ENCODE measurements at regions not wholly inside any gene's neighbourhood (a gene's known extent, or its start where the extent isn't known, plus 50 kb on each side); places are given as distances from the start of the nearest gene placed in this dataset.

DNA sequence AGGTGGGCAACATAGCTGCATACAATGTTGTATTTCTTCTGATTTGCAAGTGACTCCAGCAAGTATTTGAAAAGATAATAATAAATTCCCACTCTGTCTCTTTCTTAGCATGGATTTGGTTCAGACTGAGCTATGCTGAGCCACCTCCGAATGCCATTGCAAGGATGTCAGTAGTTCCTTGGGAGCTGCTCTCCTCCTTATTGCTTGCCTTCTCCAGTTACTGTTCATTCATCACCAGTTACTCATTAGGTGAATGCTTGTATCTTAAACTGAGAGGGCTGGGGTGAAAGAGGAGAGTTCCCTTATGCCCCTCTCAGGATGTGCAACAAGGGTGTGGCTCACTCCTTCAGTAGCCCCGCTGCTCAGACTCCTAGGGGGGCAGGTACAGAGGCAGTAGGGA lies 78.4 kb upstream of the PRKAR2B start:
- TF ChIP-seq, protein P1, sequence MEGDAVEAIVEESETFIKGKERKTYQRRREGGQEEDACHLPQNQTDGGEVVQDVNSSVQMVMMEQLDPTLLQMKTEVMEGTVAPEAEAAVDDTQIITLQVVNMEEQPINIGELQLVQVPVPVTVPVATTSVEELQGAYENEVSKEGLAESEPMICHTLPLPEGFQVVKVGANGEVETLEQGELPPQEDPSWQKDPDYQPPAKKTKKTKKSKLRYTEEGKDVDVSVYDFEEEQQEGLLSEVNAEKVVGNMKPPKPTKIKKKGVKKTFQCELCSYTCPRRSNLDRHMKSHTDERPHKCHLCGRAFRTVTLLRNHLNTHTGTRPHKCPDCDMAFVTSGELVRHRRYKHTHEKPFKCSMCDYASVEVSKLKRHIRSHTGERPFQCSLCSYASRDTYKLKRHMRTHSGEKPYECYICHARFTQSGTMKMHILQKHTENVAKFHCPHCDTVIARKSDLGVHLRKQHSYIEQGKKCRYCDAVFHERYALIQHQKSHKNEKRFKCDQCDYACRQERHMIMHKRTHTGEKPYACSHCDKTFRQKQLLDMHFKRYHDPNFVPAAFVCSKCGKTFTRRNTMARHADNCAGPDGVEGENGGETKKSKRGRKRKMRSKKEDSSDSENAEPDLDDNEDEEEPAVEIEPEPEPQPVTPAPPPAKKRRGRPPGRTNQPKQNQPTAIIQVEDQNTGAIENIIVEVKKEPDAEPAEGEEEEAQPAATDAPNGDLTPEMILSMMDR (IDR thresholded peaks at IDR 0.05; ENCODE audit: low read length) = no peak
- no peak for TF ChIP-seq EZH2 (optimal IDR thresholded peaks at IDR 0.05; ENCODE audit: low read depth, low read length)

Measured in MM.1S (cell line).